Thyroid gland (tissue), 4 donors: ENCODE measurements at regions not wholly inside any gene's neighbourhood (a gene's known extent, or its start where the extent isn't known, plus 50 kb on each side); places are given as distances from the start of the nearest gene placed in this dataset.

Experiments used
- POLR2A ChIP-seq, 2 donors: fragments of 450-650 bp; IDR thresholded peaks; one replicate each; pipeline ENCODE4 v1.6.1; 2017; ENCODE audit warnings: antibody characterized with exemption in 2 of 2, mild to moderate bottlenecking in 2 of 2, moderate library complexity in 1 of 2
- TF ChIP-seq, protein P1 (sequence below), 6 experiments: fragments of 200-600 bp in 3 of 6; fragments of 450-650 bp in 3 of 6; sonication (generic) in 3 of 6; IDR thresholded peaks; one replicate each; pipeline ENCODE4 v1.5.1; 2016 to 2019; ENCODE audit warnings: antibody characterized with exemption in 6 of 6, mild to moderate bottlenecking in 2 of 6, inconsistent platforms in 1 of 6, moderate library complexity in 1 of 6

DNA sequence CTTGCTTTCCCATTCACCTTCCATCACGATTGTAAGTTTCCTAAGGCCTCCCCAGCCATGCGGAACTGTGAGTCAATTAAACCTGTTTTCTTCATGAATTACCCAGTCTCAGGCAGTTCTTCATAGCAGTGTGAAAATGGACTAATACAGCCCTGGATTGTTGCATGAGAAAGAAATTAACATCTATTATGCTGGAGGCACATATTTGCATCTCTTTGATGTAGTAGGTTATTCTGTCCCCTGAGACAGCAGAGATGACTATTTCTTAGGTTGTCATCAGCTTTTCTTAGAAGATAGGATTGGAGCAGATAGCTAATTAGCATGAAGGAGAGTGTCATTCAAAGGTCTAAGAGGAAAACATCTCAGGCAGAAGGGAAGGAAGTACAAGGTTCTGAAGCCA, 166.2 kb downstream of the OMA1 start:
- TF ChIP-seq, protein P1, sequence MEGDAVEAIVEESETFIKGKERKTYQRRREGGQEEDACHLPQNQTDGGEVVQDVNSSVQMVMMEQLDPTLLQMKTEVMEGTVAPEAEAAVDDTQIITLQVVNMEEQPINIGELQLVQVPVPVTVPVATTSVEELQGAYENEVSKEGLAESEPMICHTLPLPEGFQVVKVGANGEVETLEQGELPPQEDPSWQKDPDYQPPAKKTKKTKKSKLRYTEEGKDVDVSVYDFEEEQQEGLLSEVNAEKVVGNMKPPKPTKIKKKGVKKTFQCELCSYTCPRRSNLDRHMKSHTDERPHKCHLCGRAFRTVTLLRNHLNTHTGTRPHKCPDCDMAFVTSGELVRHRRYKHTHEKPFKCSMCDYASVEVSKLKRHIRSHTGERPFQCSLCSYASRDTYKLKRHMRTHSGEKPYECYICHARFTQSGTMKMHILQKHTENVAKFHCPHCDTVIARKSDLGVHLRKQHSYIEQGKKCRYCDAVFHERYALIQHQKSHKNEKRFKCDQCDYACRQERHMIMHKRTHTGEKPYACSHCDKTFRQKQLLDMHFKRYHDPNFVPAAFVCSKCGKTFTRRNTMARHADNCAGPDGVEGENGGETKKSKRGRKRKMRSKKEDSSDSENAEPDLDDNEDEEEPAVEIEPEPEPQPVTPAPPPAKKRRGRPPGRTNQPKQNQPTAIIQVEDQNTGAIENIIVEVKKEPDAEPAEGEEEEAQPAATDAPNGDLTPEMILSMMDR (IDR thresholded peaks at IDR 0.05) = no peak
- no peak for TF ChIP-seq POLR2A (IDR thresholded peaks at IDR 0.05)
